ENCODE measurements at regions not wholly inside any gene's neighbourhood (a gene's known extent, or its start where the extent isn't known, plus 50 kb on each side); places are given as distances from the start of the nearest gene placed in this dataset.

DNA sequence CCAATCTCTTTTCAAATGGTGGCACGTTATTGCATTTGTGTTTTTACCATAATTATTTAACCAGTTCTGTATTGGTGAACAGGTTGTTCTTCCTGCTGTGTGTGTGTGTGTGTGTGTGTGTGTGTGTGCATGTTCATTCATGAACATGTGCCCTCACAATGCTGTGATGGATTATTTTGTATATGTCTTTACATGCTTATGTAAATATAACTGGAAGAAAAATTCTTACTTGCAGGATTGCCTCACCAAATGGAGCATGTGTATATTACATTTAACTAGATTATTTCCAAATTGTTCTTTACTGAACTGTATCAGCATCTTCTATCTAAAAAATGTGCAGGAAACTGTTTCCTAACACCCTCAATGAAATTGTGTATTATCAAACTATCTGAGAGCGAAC, 175.2 kb upstream of the ZPLD1 start:
- no peak overlapping the region for H3K27ac ChIP-seq (ENCODE audit: low read depth, low read length)
- no peaks in the 10 kb centered on the region for H3K9me2 ChIP-seq (ENCODE audit: insufficient read depth)
- intact Hi-C loops (cut with micrococcal nuclease) = no loop called here
- H3K4me3 ChIP-seq (replicated peaks in 1 of 2; ENCODE audit: low read depth in 1 of 2, low read length in 2 of 2) = no peak overlapping the region
- ChIA-PET CTCF (no interaction called here), POLR2A (no interaction called here), RAD21 (ENCODE audit: low non-redundant PET in 1 of 2, low total read pairs in 2 of 2, uncharacterized antibody in 2 of 2, unreplicated experiment in 2 of 2) (no interaction called here)
- no peaks in the 10 kb centered on the region for H3K79me2 ChIP-seq (ENCODE audit: insufficient read depth, low read length)
- H3K27me3 ChIP-seq (ENCODE audit: insufficient read depth, low read length) = no peaks in the 10 kb centered on the region
- TF ChIP-seq JUND (IDR thresholded peaks at IDR 0.05) (no peak), POLR2AphosphoS5 (IDR thresholded peaks at IDR 0.05; ENCODE audit: low read depth, low read length) (no peak), ELF1 (IDR thresholded peaks at IDR 0.05; ENCODE audit: borderline replicate concordance, low read depth) (no peak), SIN3A (IDR thresholded peaks at IDR 0.05; ENCODE audit: low read depth) (no peak), SRF (IDR thresholded peaks at IDR 0.05; ENCODE audit: low read depth) (no peak), SP1 (IDR thresholded peaks at IDR 0.05; ENCODE audit: low read depth) (no peak), FOSL1 (IDR thresholded peaks at IDR 0.05; ENCODE audit: low read depth) (no peak), EZH2phosphoT487 (IDR thresholded peaks at IDR 0.05; ENCODE audit: borderline replicate concordance) (no peak), TCF7L2 (IDR thresholded peaks at IDR 0.05; ENCODE audit: borderline replicate concordance, extremely low read depth, insufficient read depth, insufficient read length) (no peak), CEBPB (IDR thresholded peaks at IDR 0.05; ENCODE audit: low read depth) (no peak), ZNF274 (IDR thresholded peaks at IDR 0.05; ENCODE audit: low read depth, low read length) (no peak)
- TF ChIP-seq, protein P1, sequence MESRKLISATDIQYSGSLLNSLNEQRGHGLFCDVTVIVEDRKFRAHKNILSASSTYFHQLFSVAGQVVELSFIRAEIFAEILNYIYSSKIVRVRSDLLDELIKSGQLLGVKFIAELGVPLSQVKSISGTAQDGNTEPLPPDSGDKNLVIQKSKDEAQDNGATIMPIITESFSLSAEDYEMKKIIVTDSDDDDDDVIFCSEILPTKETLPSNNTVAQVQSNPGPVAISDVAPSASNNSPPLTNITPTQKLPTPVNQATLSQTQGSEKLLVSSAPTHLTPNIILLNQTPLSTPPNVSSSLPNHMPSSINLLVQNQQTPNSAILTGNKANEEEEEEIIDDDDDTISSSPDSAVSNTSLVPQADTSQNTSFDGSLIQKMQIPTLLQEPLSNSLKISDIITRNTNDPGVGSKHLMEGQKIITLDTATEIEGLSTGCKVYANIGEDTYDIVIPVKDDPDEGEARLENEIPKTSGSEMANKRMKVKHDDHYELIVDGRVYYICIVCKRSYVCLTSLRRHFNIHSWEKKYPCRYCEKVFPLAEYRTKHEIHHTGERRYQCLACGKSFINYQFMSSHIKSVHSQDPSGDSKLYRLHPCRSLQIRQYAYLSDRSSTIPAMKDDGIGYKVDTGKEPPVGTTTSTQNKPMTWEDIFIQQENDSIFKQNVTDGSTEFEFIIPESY (IDR thresholded peaks at IDR 0.05; ENCODE audit: extremely low read depth, insufficient replicate concordance, low read length) = no peak
- TF ChIP-seq, protein P2, sequence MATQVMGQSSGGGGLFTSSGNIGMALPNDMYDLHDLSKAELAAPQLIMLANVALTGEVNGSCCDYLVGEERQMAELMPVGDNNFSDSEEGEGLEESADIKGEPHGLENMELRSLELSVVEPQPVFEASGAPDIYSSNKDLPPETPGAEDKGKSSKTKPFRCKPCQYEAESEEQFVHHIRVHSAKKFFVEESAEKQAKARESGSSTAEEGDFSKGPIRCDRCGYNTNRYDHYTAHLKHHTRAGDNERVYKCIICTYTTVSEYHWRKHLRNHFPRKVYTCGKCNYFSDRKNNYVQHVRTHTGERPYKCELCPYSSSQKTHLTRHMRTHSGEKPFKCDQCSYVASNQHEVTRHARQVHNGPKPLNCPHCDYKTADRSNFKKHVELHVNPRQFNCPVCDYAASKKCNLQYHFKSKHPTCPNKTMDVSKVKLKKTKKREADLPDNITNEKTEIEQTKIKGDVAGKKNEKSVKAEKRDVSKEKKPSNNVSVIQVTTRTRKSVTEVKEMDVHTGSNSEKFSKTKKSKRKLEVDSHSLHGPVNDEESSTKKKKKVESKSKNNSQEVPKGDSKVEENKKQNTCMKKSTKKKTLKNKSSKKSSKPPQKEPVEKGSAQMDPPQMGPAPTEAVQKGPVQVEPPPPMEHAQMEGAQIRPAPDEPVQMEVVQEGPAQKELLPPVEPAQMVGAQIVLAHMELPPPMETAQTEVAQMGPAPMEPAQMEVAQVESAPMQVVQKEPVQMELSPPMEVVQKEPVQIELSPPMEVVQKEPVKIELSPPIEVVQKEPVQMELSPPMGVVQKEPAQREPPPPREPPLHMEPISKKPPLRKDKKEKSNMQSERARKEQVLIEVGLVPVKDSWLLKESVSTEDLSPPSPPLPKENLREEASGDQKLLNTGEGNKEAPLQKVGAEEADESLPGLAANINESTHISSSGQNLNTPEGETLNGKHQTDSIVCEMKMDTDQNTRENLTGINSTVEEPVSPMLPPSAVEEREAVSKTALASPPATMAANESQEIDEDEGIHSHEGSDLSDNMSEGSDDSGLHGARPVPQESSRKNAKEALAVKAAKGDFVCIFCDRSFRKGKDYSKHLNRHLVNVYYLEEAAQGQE (IDR thresholded peaks at IDR 0.05; ENCODE audit: low read depth) = no peak
- TF ChIP-seq, protein P3, sequence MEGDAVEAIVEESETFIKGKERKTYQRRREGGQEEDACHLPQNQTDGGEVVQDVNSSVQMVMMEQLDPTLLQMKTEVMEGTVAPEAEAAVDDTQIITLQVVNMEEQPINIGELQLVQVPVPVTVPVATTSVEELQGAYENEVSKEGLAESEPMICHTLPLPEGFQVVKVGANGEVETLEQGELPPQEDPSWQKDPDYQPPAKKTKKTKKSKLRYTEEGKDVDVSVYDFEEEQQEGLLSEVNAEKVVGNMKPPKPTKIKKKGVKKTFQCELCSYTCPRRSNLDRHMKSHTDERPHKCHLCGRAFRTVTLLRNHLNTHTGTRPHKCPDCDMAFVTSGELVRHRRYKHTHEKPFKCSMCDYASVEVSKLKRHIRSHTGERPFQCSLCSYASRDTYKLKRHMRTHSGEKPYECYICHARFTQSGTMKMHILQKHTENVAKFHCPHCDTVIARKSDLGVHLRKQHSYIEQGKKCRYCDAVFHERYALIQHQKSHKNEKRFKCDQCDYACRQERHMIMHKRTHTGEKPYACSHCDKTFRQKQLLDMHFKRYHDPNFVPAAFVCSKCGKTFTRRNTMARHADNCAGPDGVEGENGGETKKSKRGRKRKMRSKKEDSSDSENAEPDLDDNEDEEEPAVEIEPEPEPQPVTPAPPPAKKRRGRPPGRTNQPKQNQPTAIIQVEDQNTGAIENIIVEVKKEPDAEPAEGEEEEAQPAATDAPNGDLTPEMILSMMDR (IDR thresholded peaks at IDR 0.05 in 2 of 3, conservative IDR thresholded peaks at IDR 0.05 in 1 of 3; ENCODE audit: borderline replicate concordance in 1 of 3, insufficient read depth in 1 of 3, low read depth in 2 of 3, low read length in 2 of 3) = no peak
- TF ChIP-seq, protein P4, sequence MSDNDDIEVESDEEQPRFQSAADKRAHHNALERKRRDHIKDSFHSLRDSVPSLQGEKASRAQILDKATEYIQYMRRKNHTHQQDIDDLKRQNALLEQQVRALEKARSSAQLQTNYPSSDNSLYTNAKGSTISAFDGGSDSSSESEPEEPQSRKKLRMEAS (IDR thresholded peaks at IDR 0.05) = no peak
- no peak overlapping the region for H2AFZ ChIP-seq (ENCODE audit: low read depth, low read length, poor library complexity, severe bottlenecking)
- H4K20me1 ChIP-seq (ENCODE audit: insufficient read depth) = no peaks in the 10 kb centered on the region
- no TSS peak for BruUV-seq (replicated peaks)
- no peaks in the 10 kb centered on the region for H3K9me3 ChIP-seq (ENCODE audit: control insufficient read depth in 1 of 2, insufficient read depth in 1 of 2, low read depth in 1 of 2, low read length in 2 of 2)
- no peak overlapping the region for H3K9ac ChIP-seq (ENCODE audit: low read length)
- H3K4me2 ChIP-seq (ENCODE audit: low read length) = no peak overlapping the region
- no peaks in the 10 kb centered on the region for H3K4me1 ChIP-seq (ENCODE audit: control insufficient read depth in 1 of 2, insufficient read depth in 2 of 2, low read length in 2 of 2)
- H3K36me3 ChIP-seq (ENCODE audit: control insufficient read depth in 1 of 2, insufficient read depth in 2 of 2, low read length in 2 of 2) = no peaks in the 10 kb centered on the region
- DNase-seq (ENCODE audit: low read depth, low spot score) (no peak), ATAC-seq (no peak)

Data from HCT116 (cell line).